ENCODE measurements at regions not wholly inside any gene's neighbourhood (a gene's known extent, or its start where the extent isn't known, plus 50 kb on each side); places are given as distances from the start of the nearest gene placed in this dataset.

- Histone ChIP-seq H3K27ac (ENCODE audit: extremely low read depth, low read depth, low read length) (no peak overlapping the region), H3K4me3 (ENCODE audit: low read depth, low read length) (no peak overlapping the region), H3K9me3 (ENCODE audit: control insufficient read depth, insufficient read depth, low read depth, low read length) (no peaks in the 10 kb centered on the region), H3K4me1 (ENCODE audit: control insufficient read depth, insufficient read depth, low read length) (no peaks in the 10 kb centered on the region), H3K36me3 (ENCODE audit: control insufficient read depth in 2 of 2, insufficient read depth in 1 of 2, low read length in 2 of 2) (no peaks in the 10 kb centered on the region)
- CTCF ChIA-PET: no interaction called here
- POLR2A ChIA-PET: no interaction called here
- TF ChIP-seq ZSCAN16 (tag by site-specific recombination; IDR thresholded peaks at IDR 0.05) (no peak), ZIC2 (tag by site-specific recombination; IDR thresholded peaks at IDR 0.05) (no peak), SALL2 (tag by site-specific recombination; IDR thresholded peaks at IDR 0.05; ENCODE audit: borderline replicate concordance) (no peak)
Measured at GRCh38 chr9:108780942-108781734, 74.6 kb downstream of the ACTL7B start.

- no peaks in the 10 kb centered on the region for H3K9me3 ChIP-seq (ENCODE audit: control insufficient read depth, insufficient read depth, low read depth, low read length)
- TF ChIP-seq ZNF600 (tag by site-specific recombination; IDR thresholded peaks at IDR 0.05) (no peak), ZNF626 (tag by site-specific recombination; IDR thresholded peaks at IDR 0.05) (no peak), ZNF692 (tag by site-specific recombination; IDR thresholded peaks at IDR 0.05) (no peak), ZNF133 (tag by site-specific recombination; IDR thresholded peaks at IDR 0.05) (no peak), ZNF140 (tag by site-specific recombination; IDR thresholded peaks at IDR 0.05) (no peak), ZNF214 (tag by site-specific recombination; IDR thresholded peaks at IDR 0.05; ENCODE audit: borderline replicate concordance) (no peak), ZNF510 (tag by site-specific recombination; IDR thresholded peaks at IDR 0.05; ENCODE audit: insufficient replicate concordance) (no peak), ZNF169 (tag by site-specific recombination; IDR thresholded peaks at IDR 0.05) (no peak), PRDM10 (tag by site-specific recombination; IDR thresholded peaks at IDR 0.05) (no peak), ELK4 (IDR thresholded peaks at IDR 0.05; ENCODE audit: borderline replicate concordance, low read depth, low read length) (no peak)
- ChIA-PET POLR2A (no interaction called here), CTCF (interaction anchor here (0.7 kb wide), 1 partner anchor 398 kb away, joined by 3 read pairs; no protein-coding TSS in a partner anchor)
- no peak overlapping the region for H3K4me3 ChIP-seq (ENCODE audit: low read depth, low read length)
- H3K27ac ChIP-seq (ENCODE audit: extremely low read depth, low read depth, low read length): no peak overlapping the region
- no peaks in the 10 kb centered on the region for H3K4me1 ChIP-seq (ENCODE audit: control insufficient read depth, insufficient read depth, low read length)
- no peaks in the 10 kb centered on the region for H3K36me3 ChIP-seq (ENCODE audit: control insufficient read depth in 2 of 2, insufficient read depth in 1 of 2, low read length in 2 of 2)
Measured at GRCh38 chr9:108779551-108780325, 76.0 kb downstream of the ACTL7B start.
